Thyroid gland (tissue), 4 donors: ENCODE measurements at regions not wholly inside any gene's neighbourhood (a gene's known extent, or its start where the extent isn't known, plus 50 kb on each side); places are given as distances from the start of the nearest gene placed in this dataset.

Source experiments
- CTCF ChIP-seq, 6 experiments: fragments of 200-600 bp in 3 of 6; fragments of 450-650 bp in 3 of 6; sonication (generic) in 3 of 6; IDR thresholded peaks; one replicate each; pipeline ENCODE4 v1.5.1; 2016 to 2019; ENCODE audit warnings: antibody characterized with exemption in 6 of 6, mild to moderate bottlenecking in 2 of 6, inconsistent platforms in 1 of 6, moderate library complexity in 1 of 6
- POLR2A ChIP-seq, 2 donors: fragments of 450-650 bp; IDR thresholded peaks; one replicate each; pipeline ENCODE4 v1.6.1; 2017; ENCODE audit warnings: antibody characterized with exemption in 2 of 2, mild to moderate bottlenecking in 2 of 2, moderate library complexity in 1 of 2

- TF ChIP-seq CTCF (IDR thresholded peaks at IDR 0.05): no peak
- TF ChIP-seq POLR2A (IDR thresholded peaks at IDR 0.05): no peak
Measured at GRCh38 chr16:73569266-73569980, 521.5 kb upstream of the ZFHX3 start.
